HG02763 (cell line): ENCODE measurements at regions not wholly inside any gene's neighbourhood (a gene's known extent, or its start where the extent isn't known, plus 50 kb on each side); places are given as distances from the start of the nearest gene placed in this dataset.
"Not testable (repeated sequence)": the region's sequence is repeated elsewhere in the genome, so short reads cannot be mapped to it uniquely, and the experiment has no call there.

ENCODE experiments used
- ATAC-seq: cut with Tn5 transposase; IDR thresholded peaks from one replicate; pipeline ENCODE4 v1.9.1; 2021; ENCODE audit warnings: mild to moderate bottlenecking, moderate library complexity; ENCODE audit not compliant: unreplicated experiment

GRCh38 chr11:100528872-100529416 lies 158.1 kb upstream of the ARHGAP42 start:
- no peak for ATAC-seq

GRCh38 chr11:100531290-100531689 lies 155.8 kb upstream of the ARHGAP42 start:
- ATAC-seq: not testable (repeated sequence)

GRCh38 chr11:100536979-100537378 lies 150.1 kb upstream of the ARHGAP42 start:
- no peak for ATAC-seq

GRCh38 chr11:100543386-100543785 lies 143.7 kb upstream of the ARHGAP42 start:
- no peak for ATAC-seq

DNA sequence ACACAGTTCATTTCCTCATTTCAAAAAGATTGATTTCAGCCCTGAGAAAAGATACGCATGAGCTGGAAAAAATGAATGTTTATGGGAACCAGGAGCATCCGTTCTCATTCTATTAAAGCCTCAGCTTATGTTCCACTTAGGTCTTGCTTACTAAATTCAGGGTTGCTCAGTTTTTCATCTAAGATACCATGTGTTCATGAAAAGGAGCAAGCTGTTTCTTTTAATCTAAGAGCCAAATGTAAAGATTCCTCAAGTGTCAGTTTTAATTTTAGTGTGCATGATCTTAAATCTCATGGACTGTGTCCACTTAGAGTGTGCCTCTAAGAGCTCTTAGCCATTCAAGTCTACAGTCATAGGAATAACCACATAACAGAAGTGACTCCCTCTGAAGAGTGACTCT lies 141.5 kb upstream of the ARHGAP42 start:
- ATAC-seq: no peak

- ATAC-seq: no peak
Measured at GRCh38 chr11:100545970-100546369, 141.1 kb upstream of the ARHGAP42 start.

DNA sequence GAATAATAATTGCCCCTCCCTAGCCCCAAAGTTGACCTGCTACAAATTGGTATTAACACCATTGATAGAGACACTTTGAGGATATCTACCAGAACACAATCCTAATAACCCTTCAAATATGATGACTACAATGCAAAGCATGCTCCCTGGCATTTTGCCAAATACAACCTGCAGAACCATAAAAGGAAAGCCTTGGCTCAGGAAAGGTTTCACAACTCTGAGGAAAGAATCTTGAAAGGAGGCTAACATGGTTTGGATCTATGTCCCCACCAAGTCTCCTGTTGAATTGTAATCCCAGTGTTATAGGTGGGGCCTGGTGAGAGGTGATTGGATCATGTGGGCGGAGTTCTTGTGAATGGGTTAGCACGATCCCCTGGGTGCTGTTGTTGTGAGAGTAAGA lies 140.4 kb upstream of the ARHGAP42 start:
- ATAC-seq: no peak

DNA sequence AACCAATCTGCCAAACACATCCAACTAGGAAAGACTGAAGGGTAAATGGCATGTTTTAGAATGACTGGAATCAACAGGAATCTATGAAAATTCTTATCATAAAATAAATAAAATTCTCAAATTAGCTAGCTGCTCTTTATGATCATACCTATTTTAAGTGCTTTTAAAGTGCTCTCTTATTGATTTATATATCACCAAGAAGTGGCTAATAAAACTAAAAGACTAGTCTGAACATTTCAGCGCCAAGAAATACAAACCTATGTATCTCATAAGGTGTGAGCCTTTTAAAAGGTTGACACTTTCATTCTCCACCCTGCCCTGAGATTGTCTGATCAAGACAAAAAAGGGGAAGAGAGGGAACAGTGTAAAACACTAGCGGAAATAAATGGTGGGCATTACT lies 136.8 kb upstream of the ARHGAP42 start:
- ATAC-seq: no peak

DNA sequence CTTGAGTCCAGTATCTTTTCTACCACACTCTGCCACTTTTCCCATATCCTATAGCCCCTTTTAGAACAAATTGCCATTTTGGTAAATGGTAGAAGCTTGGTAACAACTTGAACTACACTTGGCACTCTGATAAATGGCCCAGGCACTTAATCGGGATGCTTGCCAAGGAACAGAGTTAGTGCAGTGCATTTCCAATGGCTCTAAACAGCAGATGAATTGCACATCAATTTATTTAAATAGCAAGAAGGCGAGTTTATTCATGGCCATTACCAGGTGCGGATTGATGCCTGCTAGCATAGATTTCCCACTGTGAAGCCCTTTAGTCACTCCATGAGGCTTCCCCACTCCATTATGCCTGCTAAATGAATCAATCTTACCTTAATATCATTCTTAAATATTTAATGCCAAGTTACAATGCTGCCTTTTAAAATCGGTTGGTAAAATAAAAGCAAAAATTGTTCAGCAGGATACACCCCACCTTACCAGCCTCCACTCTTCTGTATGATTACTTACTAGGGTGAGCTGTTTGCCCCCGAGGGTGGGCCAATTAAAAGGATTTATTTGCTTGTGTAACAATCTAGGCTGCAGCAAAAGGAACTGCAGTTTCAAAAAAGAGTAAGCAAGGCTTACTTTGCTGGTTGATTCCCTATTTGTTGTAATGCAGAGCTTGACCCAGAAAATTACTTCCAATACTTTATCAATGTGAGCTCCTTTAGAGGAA lies 136.0 kb upstream of the ARHGAP42 start:
- no peak for ATAC-seq

DNA sequence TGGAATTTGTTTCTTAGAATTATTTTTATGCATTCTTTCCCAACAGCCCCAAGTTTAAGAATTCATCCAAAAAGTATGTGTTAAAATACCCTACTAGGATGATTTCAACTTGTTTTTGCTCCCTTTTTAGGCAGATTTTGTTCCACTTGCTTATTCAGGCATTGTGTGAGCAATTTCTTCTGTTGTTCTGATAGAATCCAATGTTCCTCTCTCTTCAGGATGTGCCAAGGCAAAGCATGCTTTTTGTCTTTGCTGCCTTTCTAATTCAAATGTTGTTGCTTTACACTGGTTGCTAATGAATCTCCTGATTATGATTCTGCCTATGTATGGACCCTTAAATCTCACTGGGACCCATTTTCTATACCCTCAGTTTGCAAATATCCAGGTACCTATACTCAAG lies 131.2 kb upstream of the ARHGAP42 start:
- ATAC-seq: no peak

DNA sequence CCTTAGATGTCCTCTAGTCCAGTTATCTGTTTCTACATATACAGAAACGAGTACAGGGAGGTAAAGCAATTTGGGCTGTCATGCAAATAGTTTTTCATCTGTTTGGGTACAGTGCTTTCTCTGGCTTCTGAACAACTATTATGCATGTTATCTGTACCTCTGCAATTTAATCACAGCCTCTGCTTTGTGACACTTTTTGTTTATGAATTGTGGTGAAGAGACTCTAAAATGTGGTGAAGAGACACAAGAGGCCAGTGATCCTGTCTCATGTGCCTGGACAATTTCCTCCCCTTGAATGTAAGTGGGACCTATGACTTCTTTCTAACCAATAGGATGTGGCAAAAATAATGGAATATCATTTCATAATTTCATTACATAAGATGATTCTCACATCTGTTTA lies 130.3 kb upstream of the ARHGAP42 start:
- ATAC-seq: no peak

DNA sequence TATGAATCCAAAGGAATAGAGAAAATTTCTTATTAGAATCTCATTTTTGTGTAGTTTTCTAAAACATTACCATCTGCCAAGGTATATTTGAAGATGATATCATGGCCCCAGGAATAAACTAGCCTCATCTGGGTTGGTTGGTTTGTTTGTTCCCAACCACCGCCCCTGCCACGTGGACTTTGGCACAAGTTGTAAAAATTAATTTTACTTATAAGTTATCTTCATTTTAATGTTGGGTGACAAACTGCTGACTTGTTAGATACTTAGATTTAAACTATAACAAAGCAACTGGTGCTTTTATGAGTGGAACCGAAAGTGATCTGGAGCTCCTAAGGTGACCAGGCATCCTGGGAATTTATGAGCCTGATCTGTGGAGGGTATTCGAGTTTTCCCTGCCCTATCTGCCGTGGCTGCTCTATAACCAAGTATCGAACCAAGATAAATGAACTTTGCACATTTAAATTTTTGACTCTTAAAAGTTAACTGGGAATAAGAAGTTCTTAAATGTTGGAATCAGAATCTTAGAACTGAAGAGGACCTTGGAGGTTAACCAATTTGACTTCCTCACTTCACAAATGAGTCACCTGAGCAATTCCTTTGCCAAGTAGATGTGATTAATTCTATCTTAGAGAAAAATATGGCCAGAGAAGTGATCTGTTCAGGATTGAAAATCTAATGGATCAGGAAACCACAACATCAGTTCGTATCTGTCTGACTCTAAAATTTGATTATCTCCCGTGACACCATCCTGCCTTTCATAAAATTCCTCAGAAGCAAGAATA lies 129.1 kb upstream of the ARHGAP42 start:
- ATAC-seq: no peak

GRCh38 chr11:100560606-100561005 lies 126.5 kb upstream of the ARHGAP42 start:
- ATAC-seq: no peak

- no peak for ATAC-seq
Measured at GRCh38 chr11:100561323-100561722, 125.8 kb upstream of the ARHGAP42 start.

DNA sequence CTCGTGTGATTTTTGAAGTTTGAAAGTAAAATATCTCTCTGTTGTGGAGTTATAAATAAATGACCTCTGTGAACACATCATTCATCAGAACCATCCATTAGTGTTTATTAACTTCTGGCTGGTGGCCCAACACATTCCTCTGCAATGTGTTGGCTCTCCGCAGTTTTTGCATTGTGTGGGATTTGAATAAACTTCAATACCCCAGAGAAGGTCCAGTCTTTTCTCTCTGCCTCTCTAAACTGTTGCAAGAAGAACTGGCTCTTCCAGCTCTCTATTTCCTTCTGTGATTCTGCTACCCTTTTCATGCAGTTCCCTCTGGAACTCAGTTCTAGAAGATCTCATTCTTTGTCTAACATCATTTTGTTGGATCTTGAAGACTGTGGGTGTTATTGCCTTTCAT lies 125.0 kb upstream of the ARHGAP42 start:
- no peak for ATAC-seq

GRCh38 chr11:100563541-100564280 lies 123.4 kb upstream of the ARHGAP42 start:
- no peak for ATAC-seq

DNA sequence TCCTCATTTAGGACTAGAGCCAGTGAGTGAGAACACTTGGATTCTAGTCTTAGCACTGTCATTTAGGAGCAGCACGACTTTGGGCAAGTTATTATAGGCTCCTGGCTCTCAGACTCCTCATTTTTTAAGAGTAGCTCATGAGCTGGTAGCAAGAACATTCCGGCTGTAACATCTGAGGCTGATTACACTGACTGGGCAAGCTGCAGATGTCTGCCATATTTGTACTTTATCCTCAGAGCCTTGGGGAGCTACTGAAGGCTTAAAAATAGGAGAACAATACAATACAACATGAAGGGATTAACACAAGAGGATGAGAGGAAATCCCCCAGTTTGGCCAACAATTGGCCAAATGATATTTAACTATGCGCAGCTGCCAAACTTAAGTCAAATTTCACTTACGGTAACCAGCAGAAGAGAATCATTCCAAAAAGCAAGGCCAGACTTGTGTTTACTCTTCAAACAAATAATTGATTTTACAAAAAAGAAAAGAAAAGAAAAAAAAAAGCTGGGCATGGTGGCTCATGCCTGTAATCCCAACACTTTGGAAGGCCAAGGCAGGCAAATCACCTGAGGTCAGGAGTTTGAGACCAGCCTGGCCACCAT lies 113.1 kb upstream of the ARHGAP42 start:
- no peak for ATAC-seq

DNA sequence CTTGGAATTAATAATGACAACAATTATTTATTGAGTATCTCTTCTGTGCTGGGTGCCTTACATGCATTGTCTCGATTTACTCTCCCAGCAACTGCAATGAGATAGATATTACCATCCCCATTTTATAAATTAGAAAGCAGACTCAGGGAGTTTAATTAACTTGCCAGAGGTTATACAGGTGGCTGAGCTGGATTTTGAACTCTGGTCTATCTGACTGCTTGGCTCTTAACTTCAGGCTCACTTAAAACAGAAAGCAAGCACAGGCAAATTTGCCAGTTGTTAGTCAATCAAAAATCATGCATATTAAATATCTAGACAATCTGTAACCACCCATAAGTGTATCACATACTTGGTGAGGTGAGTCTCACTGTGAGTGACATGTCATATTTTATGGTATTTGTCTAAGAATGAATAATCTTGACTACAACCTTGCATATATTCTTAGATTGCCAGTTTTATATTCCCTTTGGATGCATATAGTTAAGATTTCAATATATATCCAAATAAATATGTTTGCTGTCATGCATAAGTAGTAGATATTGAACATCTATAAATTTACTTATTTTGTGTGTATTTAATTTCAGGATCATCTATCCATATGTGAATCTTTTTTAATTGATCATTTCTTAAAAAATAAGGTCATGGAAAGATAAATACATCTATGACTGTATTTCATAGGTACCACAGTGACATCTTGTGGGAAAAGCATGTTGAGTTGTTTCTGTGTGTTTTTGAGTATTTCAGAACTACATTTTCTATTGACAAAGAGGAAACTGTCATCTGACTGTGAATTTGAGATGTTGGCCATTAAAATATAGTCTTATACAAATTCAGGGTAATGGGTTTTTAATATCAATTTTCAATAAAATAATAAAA lies 112.0 kb upstream of the ARHGAP42 start:
- ATAC-seq: no peak

DNA sequence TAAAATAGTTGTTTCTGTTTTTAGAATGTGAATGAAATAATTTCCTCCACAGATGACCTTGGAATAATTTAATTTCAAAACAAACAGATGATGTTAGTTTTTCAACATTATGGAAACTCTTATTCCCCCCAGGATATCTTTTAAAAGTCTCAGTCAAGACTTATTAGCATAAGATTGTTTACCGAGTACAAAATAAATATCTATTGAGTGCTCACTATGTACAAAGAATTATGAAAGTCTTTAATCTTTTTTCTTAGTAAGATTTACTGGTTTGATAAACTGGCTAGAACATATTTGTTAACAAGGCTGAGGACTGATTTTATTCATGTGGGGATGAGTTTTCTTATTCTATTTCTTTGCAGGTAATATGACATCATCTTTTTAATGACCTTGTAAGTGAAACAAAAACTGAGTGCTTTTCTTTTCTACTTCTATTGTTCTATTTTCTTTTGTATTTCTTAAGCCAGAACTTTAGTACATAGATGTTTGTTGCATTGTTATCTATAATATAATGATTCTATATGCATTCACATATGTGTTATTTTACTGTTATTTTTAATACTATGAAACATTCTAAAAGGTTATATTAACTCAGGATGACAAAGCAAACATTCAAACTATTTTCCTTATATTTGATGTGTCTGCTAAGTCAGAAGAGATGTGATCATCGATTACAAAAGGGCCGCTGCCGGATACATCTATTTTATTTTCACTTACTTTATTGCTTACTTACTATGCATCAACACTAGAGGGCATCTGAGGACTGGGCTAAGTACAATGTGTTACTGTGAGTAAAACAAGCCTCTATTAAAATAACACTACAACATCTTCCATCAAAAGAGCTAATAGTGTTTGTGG lies 111.0 kb upstream of the ARHGAP42 start:
- peak; percentile 71 for ATAC-seq
